Lower lobe of right lung (tissue), 2 donors: ENCODE measurements at regions not wholly inside any gene's neighbourhood (a gene's known extent, or its start where the extent isn't known, plus 50 kb on each side); places are given as distances from the start of the nearest gene placed in this dataset.

Experiments used
- ATAC-seq, 2 donors: fragments of 200-7000 bp; cut with Tn5 transposase; one replicate each; pipeline ENCODE4 v1.9.1; 2020 to 2022; ENCODE audit warnings: mild to moderate bottlenecking in 2 of 2, moderate library complexity in 2 of 2
- DNase-seq: peaks from one replicate; pipeline ENCODE4 v3.0.0-alpha.2; 2020
- H3K27ac ChIP-seq: fragments of 200-600 bp; one replicate; pipeline ENCODE4 v1.8.0; 2022
- H3K27me3 ChIP-seq: fragments of 200-600 bp; one replicate; pipeline ENCODE4 v1.8.0; 2022; ENCODE audit warnings: low read depth
- H3K36me3 ChIP-seq: fragments of 200-600 bp; one replicate; pipeline ENCODE4 v1.8.0; 2022; ENCODE audit warnings: mild to moderate bottlenecking
- H3K4me1 ChIP-seq: fragments of 200-600 bp; one replicate; pipeline ENCODE4 v1.8.0; 2022
- H3K4me3 ChIP-seq: fragments of 200-600 bp; one replicate; pipeline ENCODE4 v1.8.0; 2022; ENCODE audit warnings: mild to moderate bottlenecking
- H3K9me3 ChIP-seq: fragments of 200-600 bp; one replicate; pipeline ENCODE4 v1.8.0; 2022
- CTCF ChIP-seq: fragments of 200-600 bp; IDR thresholded peaks from one replicate; pipeline ENCODE4 v1.8.0; 2022; ENCODE audit warnings: antibody characterized with exemption, mild to moderate bottlenecking
- intact Hi-C: fragments of 100-400 bp; cut with DNase I; formaldehyde crosslinking; loops from one replicate; pipeline ENCODE4 v1.11.0; 2022
- donor health status: DM: no; HTN: yes; CAD: no; lungs with severe emphysema.

GRCh38 chr14:36229262-36229661, 52.7 kb upstream of the PTCSC3 start:
- DNase-seq (no peak), ATAC-seq (no peak)
- no peaks in the 10 kb centered on the region for H3K9me3 ChIP-seq
- intact Hi-C loops: no loop called here
- H3K27me3 ChIP-seq: no peaks in the 10 kb centered on the region
- peak overlapping the region; percentile 12 for H3K27ac ChIP-seq
- no peak for TF ChIP-seq CTCF
- H3K4me3 ChIP-seq: no peak overlapping the region
- peaks cover 4% of the 10 kb centered on the region for H3K4me1 ChIP-seq
- H3K36me3 ChIP-seq: no peaks in the 10 kb centered on the region

- DNase-seq (no peak), ATAC-seq (peak; percentile 92 to 95)
- Histone ChIP-seq H3K27ac (peak overlapping the region; percentile 73), H3K36me3 (no peaks in the 10 kb centered on the region), H3K9me3 (no peaks in the 10 kb centered on the region), H3K27me3 (no peaks in the 10 kb centered on the region), H3K4me3 (no peak overlapping the region), H3K4me1 (peaks cover 4% of the 10 kb centered on the region)
- TF ChIP-seq CTCF: no peak
- intact Hi-C loops: no loop called here
Measured at GRCh38 chr14:36227802-36228201, 51.3 kb upstream of the PTCSC3 start.

GRCh38 chr14:36227344-36227743, 50.8 kb upstream of the PTCSC3 start:
- ATAC-seq (peak; percentile 73 to 79), DNase-seq (no peak)
- Histone ChIP-seq H3K9me3 (no peaks in the 10 kb centered on the region), H3K27ac (peak overlapping the region; percentile 73), H3K36me3 (no peaks in the 10 kb centered on the region), H3K4me1 (peaks cover 4% of the 10 kb centered on the region), H3K4me3 (no peak overlapping the region), H3K27me3 (no peaks in the 10 kb centered on the region)
- TF ChIP-seq CTCF: no peak
- intact Hi-C loops: no loop called here
